ENCODE measurements at regions not wholly inside any gene's neighbourhood (a gene's known extent, or its start where the extent isn't known, plus 50 kb on each side); places are given as distances from the start of the nearest gene placed in this dataset.

DNA sequence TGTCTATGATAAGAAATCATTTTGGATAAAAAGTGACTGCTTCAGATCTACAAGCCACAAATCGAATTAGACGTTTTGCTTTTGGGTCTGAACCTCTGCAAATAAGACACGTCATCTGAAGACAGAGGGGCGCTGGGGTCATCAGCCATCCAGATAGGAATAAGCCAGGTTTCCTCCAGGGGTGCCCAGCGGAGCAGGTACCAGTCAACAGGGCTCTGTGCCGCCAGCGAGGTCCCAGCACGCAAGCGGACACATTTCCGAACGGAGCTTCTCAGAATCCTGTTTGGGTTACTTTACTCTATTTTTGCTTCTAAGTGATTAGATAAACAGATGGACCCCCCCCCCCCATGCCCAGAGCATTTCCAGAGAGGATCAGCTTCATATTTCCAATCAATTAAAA lies 873.8 kb downstream of the BRD1 start:
- TF ChIP-seq POLR2A (IDR thresholded peaks at IDR 0.05; ENCODE audit: low read depth, low read length) (no peak), SPI1 (IDR thresholded peaks at IDR 0.05; ENCODE audit: low read depth, low read length) (no peak), POLR2AphosphoS5 (IDR thresholded peaks at IDR 0.05; ENCODE audit: low read depth, low read length) (no peak), PAX5 (IDR thresholded peaks at IDR 0.05; ENCODE audit: insufficient read depth, low read length, severe bottlenecking) (no peak)

All from GM12891 (cell line).